ENCODE measurements at regions not wholly inside any gene's neighbourhood (a gene's known extent, or its start where the extent isn't known, plus 50 kb on each side); places are given as distances from the start of the nearest gene placed in this dataset.

GRCh38 chr5:26582350-26583045, 455.9 kb downstream of the CDH9 start:
- TF ChIP-seq POLR2A (IDR thresholded peaks at IDR 0.05; ENCODE audit: extremely low read depth, insufficient read length) (no peak), MAX (IDR thresholded peaks at IDR 0.05; ENCODE audit: low read depth, low read length) (no peak), CTCF (IDR thresholded peaks at IDR 0.05; ENCODE audit: low read depth, low read length) (no peak), MYC (IDR thresholded peaks at IDR 0.05; ENCODE audit: low read depth, low read length) (no peak)
- DNase-seq (ENCODE audit: low read depth) = no peak
- no peak overlapping the region for H3K4me3 ChIP-seq (ENCODE audit: low read depth, low read length)

- DNase-seq (ENCODE audit: low read depth) = no peak
- no peak overlapping the region for H3K4me3 ChIP-seq (ENCODE audit: low read depth, low read length)
- no peak for TF ChIP-seq MYC (IDR thresholded peaks at IDR 0.05; ENCODE audit: low read depth, low read length)
- no peak for TF ChIP-seq POLR2A (IDR thresholded peaks at IDR 0.05; ENCODE audit: extremely low read depth, insufficient read length)
- TF ChIP-seq MAX (IDR thresholded peaks at IDR 0.05; ENCODE audit: low read depth, low read length) = no peak
- no peak for TF ChIP-seq CTCF (IDR thresholded peaks at IDR 0.05; ENCODE audit: low read depth, low read length)
These were observed 458.7 kb downstream of the CDH9 start for GRCh38 chr5:26579712-26580111.

GRCh38 chr5:26578002-26578401, 460.4 kb downstream of the CDH9 start:
- TF ChIP-seq POLR2A (IDR thresholded peaks at IDR 0.05; ENCODE audit: extremely low read depth, insufficient read length) = no peak
- no peak for TF ChIP-seq MYC (IDR thresholded peaks at IDR 0.05; ENCODE audit: low read depth, low read length)
- TF ChIP-seq CTCF (IDR thresholded peaks at IDR 0.05; ENCODE audit: low read depth, low read length) = no peak
- TF ChIP-seq MAX (IDR thresholded peaks at IDR 0.05; ENCODE audit: low read depth, low read length) = no peak
- no peak for DNase-seq (ENCODE audit: low read depth)

GRCh38 chr5:26572480-26572879, 465.9 kb downstream of the CDH9 start:
- no peak overlapping the region for H3K4me3 ChIP-seq (ENCODE audit: low read depth, low read length)
- TF ChIP-seq CTCF (IDR thresholded peaks at IDR 0.05; ENCODE audit: low read depth, low read length) = no peak
- no peak for TF ChIP-seq MYC (IDR thresholded peaks at IDR 0.05; ENCODE audit: low read depth, low read length)
- no peak for TF ChIP-seq MAX (IDR thresholded peaks at IDR 0.05; ENCODE audit: low read depth, low read length)
- no peak for TF ChIP-seq POLR2A (IDR thresholded peaks at IDR 0.05; ENCODE audit: extremely low read depth, insufficient read length)
- DNase-seq (ENCODE audit: low read depth) = no peak

More at GRCh38 chr5:26578002-26578401, 460.4 kb downstream of the CDH9 start:
- H3K4me3 ChIP-seq (ENCODE audit: low read depth, low read length) = no peak overlapping the region

GRCh38 chr5:26569929-26570258, 468.5 kb downstream of the CDH9 start:
- no peak overlapping the region for H3K4me3 ChIP-seq (ENCODE audit: low read depth, low read length)
- TF ChIP-seq POLR2A (IDR thresholded peaks at IDR 0.05; ENCODE audit: extremely low read depth, insufficient read length) = no peak
- no peak for DNase-seq (ENCODE audit: low read depth)

GRCh38 chr5:26569241-26569928, 469.0 kb downstream of the CDH9 start:
- no peak for DNase-seq (ENCODE audit: low read depth)
- TF ChIP-seq MYC (IDR thresholded peaks at IDR 0.05; ENCODE audit: low read depth, low read length) (no peak), POLR2A (IDR thresholded peaks at IDR 0.05; ENCODE audit: extremely low read depth, insufficient read length) (no peak), CTCF (IDR thresholded peaks at IDR 0.05; ENCODE audit: low read depth, low read length) (no peak), MAX (IDR thresholded peaks at IDR 0.05; ENCODE audit: low read depth, low read length) (no peak)
- H3K4me3 ChIP-seq (ENCODE audit: low read depth, low read length) = no peak overlapping the region

All from NB4 (cell line).